ENCODE measurements at regions not wholly inside any gene's neighbourhood (a gene's known extent, or its start where the extent isn't known, plus 50 kb on each side); places are given as distances from the start of the nearest gene placed in this dataset.

- intact Hi-C loops (cut with DNase I, micrococcal nuclease), result no loop called here
- H3K27ac ChIP-seq (ENCODE audit: low read depth in 1 of 2, low read length in 2 of 2), result no peak overlapping the region
- H3K4me3 Mint-ChIP-seq, result no peak overlapping the region
- H3K4me3 ChIP-seq (ENCODE audit: low read length), result no peak overlapping the region
- no peak for ATAC-seq (ENCODE audit: poor library complexity)
- H3K36me3 ChIP-seq (ENCODE audit: insufficient read depth, low read length), result no peaks in the 10 kb centered on the region
- TF ChIP-seq, protein P1, sequence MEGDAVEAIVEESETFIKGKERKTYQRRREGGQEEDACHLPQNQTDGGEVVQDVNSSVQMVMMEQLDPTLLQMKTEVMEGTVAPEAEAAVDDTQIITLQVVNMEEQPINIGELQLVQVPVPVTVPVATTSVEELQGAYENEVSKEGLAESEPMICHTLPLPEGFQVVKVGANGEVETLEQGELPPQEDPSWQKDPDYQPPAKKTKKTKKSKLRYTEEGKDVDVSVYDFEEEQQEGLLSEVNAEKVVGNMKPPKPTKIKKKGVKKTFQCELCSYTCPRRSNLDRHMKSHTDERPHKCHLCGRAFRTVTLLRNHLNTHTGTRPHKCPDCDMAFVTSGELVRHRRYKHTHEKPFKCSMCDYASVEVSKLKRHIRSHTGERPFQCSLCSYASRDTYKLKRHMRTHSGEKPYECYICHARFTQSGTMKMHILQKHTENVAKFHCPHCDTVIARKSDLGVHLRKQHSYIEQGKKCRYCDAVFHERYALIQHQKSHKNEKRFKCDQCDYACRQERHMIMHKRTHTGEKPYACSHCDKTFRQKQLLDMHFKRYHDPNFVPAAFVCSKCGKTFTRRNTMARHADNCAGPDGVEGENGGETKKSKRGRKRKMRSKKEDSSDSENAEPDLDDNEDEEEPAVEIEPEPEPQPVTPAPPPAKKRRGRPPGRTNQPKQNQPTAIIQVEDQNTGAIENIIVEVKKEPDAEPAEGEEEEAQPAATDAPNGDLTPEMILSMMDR (IDR thresholded peaks at IDR 0.05), result no peak
- ChIA-PET POLR2A (no interaction called here), CTCF (no interaction called here)
- H3K27me3 ChIP-seq (ENCODE audit: control insufficient read depth in 1 of 2, insufficient read depth in 2 of 2, low read length in 2 of 2), result no peaks in the 10 kb centered on the region
- no peak for DNase-seq
- no peaks in the 10 kb centered on the region for H3K4me1 Mint-ChIP-seq (ENCODE audit: low read depth)
- no peak overlapping the region for H3K27ac Mint-ChIP-seq
- no peaks in the 10 kb centered on the region for H3K9me3 Mint-ChIP-seq
- H3K4me1 ChIP-seq (ENCODE audit: insufficient read depth, low read length), result no peaks in the 10 kb centered on the region
- no peaks in the 10 kb centered on the region for H3K36me3 Mint-ChIP-seq (ENCODE audit: low read depth)
- no peaks in the 10 kb centered on the region for H3K9me3 ChIP-seq (ENCODE audit: control insufficient read depth in 1 of 2, insufficient read depth in 1 of 2, low read length in 2 of 2)
- no peaks in the 10 kb centered on the region for H3K27me3 Mint-ChIP-seq
Observed at GRCh38 chr14:38387821-38388220, 131.9 kb upstream of the CLEC14A start.

- TF ChIP-seq, protein P1 (IDR thresholded peaks at IDR 0.05), result no peak
- Histone ChIP-seq H3K9me3 (ENCODE audit: control insufficient read depth in 1 of 2, insufficient read depth in 1 of 2, low read length in 2 of 2) (no peaks in the 10 kb centered on the region), H3K4me3 (ENCODE audit: low read length) (no peak overlapping the region), H3K27me3 (ENCODE audit: control insufficient read depth in 1 of 2, insufficient read depth in 2 of 2, low read length in 2 of 2) (no peaks in the 10 kb centered on the region), H3K27ac (ENCODE audit: low read depth in 1 of 2, low read length in 2 of 2) (no peak overlapping the region), H3K36me3 (ENCODE audit: insufficient read depth, low read length) (no peaks in the 10 kb centered on the region), H3K4me1 (ENCODE audit: insufficient read depth, low read length) (no peaks in the 10 kb centered on the region)
- no peak for DNase-seq
- H3K27me3 Mint-ChIP-seq, result no peaks in the 10 kb centered on the region
- ChIA-PET CTCF (no interaction called here), POLR2A (no interaction called here)
- no peak overlapping the region for H3K27ac Mint-ChIP-seq
- ATAC-seq (ENCODE audit: poor library complexity), result no peak
- no peaks in the 10 kb centered on the region for H3K4me1 Mint-ChIP-seq (ENCODE audit: low read depth)
- intact Hi-C loops (cut with DNase I, micrococcal nuclease), result no loop called here
- no peak overlapping the region for H3K4me3 Mint-ChIP-seq
- H3K36me3 Mint-ChIP-seq (ENCODE audit: low read depth), result no peaks in the 10 kb centered on the region
- peaks cover 1% of the 10 kb centered on the region for H3K9me3 Mint-ChIP-seq
Observed at GRCh38 chr14:38385836-38386235, 129.9 kb upstream of the CLEC14A start.

GRCh38 chr14:38385343-38385742 lies 129.4 kb upstream of the CLEC14A start:
- TF ChIP-seq, protein P1 (IDR thresholded peaks at IDR 0.05), result no peak
- no peak overlapping the region for H3K4me3 ChIP-seq (ENCODE audit: low read length)
- no peak overlapping the region for H3K4me3 Mint-ChIP-seq
- CTCF ChIA-PET, result no interaction called here
- no peaks in the 10 kb centered on the region for H3K36me3 ChIP-seq (ENCODE audit: insufficient read depth, low read length)
- POLR2A ChIA-PET, result no interaction called here
- peaks cover 3% of the 10 kb centered on the region for H3K9me3 Mint-ChIP-seq
- intact Hi-C loops (cut with DNase I, micrococcal nuclease), result no loop called here
- H3K9me3 ChIP-seq (ENCODE audit: control insufficient read depth in 1 of 2, insufficient read depth in 1 of 2, low read length in 2 of 2), result no peaks in the 10 kb centered on the region
- no peaks in the 10 kb centered on the region for H3K27me3 ChIP-seq (ENCODE audit: control insufficient read depth in 1 of 2, insufficient read depth in 2 of 2, low read length in 2 of 2)
- no peaks in the 10 kb centered on the region for H3K36me3 Mint-ChIP-seq (ENCODE audit: low read depth)
- H3K27me3 Mint-ChIP-seq, result no peaks in the 10 kb centered on the region
- no peak overlapping the region for H3K27ac Mint-ChIP-seq
- H3K4me1 ChIP-seq (ENCODE audit: insufficient read depth, low read length), result no peaks in the 10 kb centered on the region
- H3K27ac ChIP-seq (ENCODE audit: low read depth in 1 of 2, low read length in 2 of 2), result no peak overlapping the region
- DNase-seq, result no peak
- ATAC-seq (ENCODE audit: poor library complexity), result no peak
- H3K4me1 Mint-ChIP-seq (ENCODE audit: low read depth), result no peaks in the 10 kb centered on the region
